ENCODE measurements at regions not wholly inside any gene's neighbourhood (a gene's known extent, or its start where the extent isn't known, plus 50 kb on each side); places are given as distances from the start of the nearest gene placed in this dataset.

GRCh38 chr12:78406828-78407227 is 457.7 kb upstream of the SYT1 start:
- DNase-seq (ENCODE audit: low spot score): no peak

GRCh38 chr12:78407722-78408121 is 456.9 kb upstream of the SYT1 start:
- DNase-seq (ENCODE audit: low spot score): no peak

- no peak for DNase-seq (ENCODE audit: low spot score)
Observed at GRCh38 chr12:78414071-78414470, 450.5 kb upstream of the SYT1 start.

- no peak for DNase-seq (ENCODE audit: low spot score)
Observed at GRCh38 chr12:78418919-78419318, 445.7 kb upstream of the SYT1 start.

GRCh38 chr12:78419513-78419912 is 445.1 kb upstream of the SYT1 start:
- no peak for DNase-seq (ENCODE audit: low spot score)

- no peak for DNase-seq (ENCODE audit: low spot score)
Observed at GRCh38 chr12:78420991-78421390, 443.6 kb upstream of the SYT1 start.

- no peak for DNase-seq (ENCODE audit: low spot score)
Observed at GRCh38 chr12:78430551-78430950, 434.0 kb upstream of the SYT1 start.

GRCh38 chr12:78431931-78432330 is 432.6 kb upstream of the SYT1 start:
- no peak for DNase-seq (ENCODE audit: low spot score)

- no peak for DNase-seq (ENCODE audit: low spot score)
Observed at GRCh38 chr12:78439666-78440065, 424.9 kb upstream of the SYT1 start.

- no peak for DNase-seq (ENCODE audit: low spot score)
Observed at GRCh38 chr12:78441737-78442453, 422.7 kb upstream of the SYT1 start.

- no peak for DNase-seq (ENCODE audit: low spot score)
Observed at GRCh38 chr12:78442454-78442801, 422.1 kb upstream of the SYT1 start.

- DNase-seq (ENCODE audit: low spot score): no peak
Observed at GRCh38 chr12:78446555-78446954, 418.0 kb upstream of the SYT1 start.

GRCh38 chr12:78447373-78447772 is 417.2 kb upstream of the SYT1 start:
- no peak for DNase-seq (ENCODE audit: low spot score)

- no peak for DNase-seq (ENCODE audit: low spot score)
Observed at GRCh38 chr12:78448692-78449091, 415.9 kb upstream of the SYT1 start.

- no peak for DNase-seq (ENCODE audit: low spot score)
Observed at GRCh38 chr12:78455991-78456390, 408.6 kb upstream of the SYT1 start.

GRCh38 chr12:78457938-78458337 is 406.6 kb upstream of the SYT1 start:
- DNase-seq (ENCODE audit: low spot score): no peak

GRCh38 chr12:78470354-78471195 is 394.0 kb upstream of the SYT1 start:
- peak; percentile 49 for DNase-seq (ENCODE audit: low spot score)

GRCh38 chr12:78473136-78473535 is 391.4 kb upstream of the SYT1 start:
- DNase-seq (ENCODE audit: low spot score): no peak

- no peak for DNase-seq (ENCODE audit: low spot score)
Observed at GRCh38 chr12:78473561-78473960, 391.0 kb upstream of the SYT1 start.

- no peak for DNase-seq (ENCODE audit: low spot score)
Observed at GRCh38 chr12:78483767-78484315, 380.7 kb upstream of the SYT1 start.

- DNase-seq (ENCODE audit: low spot score): no peak
Observed at GRCh38 chr12:78489990-78490389, 374.6 kb upstream of the SYT1 start.

GRCh38 chr12:78490861-78491260 is 373.7 kb upstream of the SYT1 start:
- no peak for DNase-seq (ENCODE audit: low spot score)

- no peak for DNase-seq (ENCODE audit: low spot score)
Observed at GRCh38 chr12:78494911-78495310, 369.7 kb upstream of the SYT1 start.

Data from ecto neural progenitor cell (in vitro differentiated cells).